ENCODE measurements at regions not wholly inside any gene's neighbourhood (a gene's known extent, or its start where the extent isn't known, plus 50 kb on each side); places are given as distances from the start of the nearest gene placed in this dataset.
"Not testable (repeated sequence)": the region's sequence is repeated elsewhere in the genome, so short reads cannot be mapped to it uniquely, and the experiment has no call there.

GRCh38 chr19:28397306-28397705 lies 815.6 kb downstream of the UQCRFS1 start:
- no peak for DNase-seq

- no peak for DNase-seq
Observed at GRCh38 chr19:28396287-28396831, 816.6 kb downstream of the UQCRFS1 start.

GRCh38 chr19:28394725-28395124 lies 818.2 kb downstream of the UQCRFS1 start:
- no peak for DNase-seq

GRCh38 chr19:28393574-28394336 lies 819.2 kb downstream of the UQCRFS1 start:
- DNase-seq: no peak

- DNase-seq: no peak
Observed at GRCh38 chr19:28388988-28389387, 824.0 kb downstream of the UQCRFS1 start.

- DNase-seq: no peak
Observed at GRCh38 chr19:28387507-28387906, 825.4 kb downstream of the UQCRFS1 start.

- DNase-seq: no peak
Observed at GRCh38 chr19:28386470-28386869, 826.5 kb downstream of the UQCRFS1 start.

GRCh38 chr19:28386066-28386465 lies 826.9 kb downstream of the UQCRFS1 start:
- DNase-seq: no peak

- DNase-seq: no peak
Observed at GRCh38 chr19:28377077-28377476, 835.9 kb downstream of the UQCRFS1 start.

GRCh38 chr19:28374971-28375370 lies 838.0 kb downstream of the UQCRFS1 start:
- no peak for DNase-seq

GRCh38 chr19:28372576-28373247 lies 840.2 kb downstream of the UQCRFS1 start:
- no peak for DNase-seq

GRCh38 chr19:28367146-28367545 lies 845.8 kb downstream of the UQCRFS1 start:
- DNase-seq: no peak

- DNase-seq: no peak
Observed at GRCh38 chr19:28363254-28363653, 849.7 kb downstream of the UQCRFS1 start.

GRCh38 chr19:28359431-28360414 lies 853.2 kb downstream of the UQCRFS1 start:
- DNase-seq: no peak

- no peak for DNase-seq
Observed at GRCh38 chr19:28358633-28359032, 854.3 kb downstream of the UQCRFS1 start.

GRCh38 chr19:28351761-28352160 lies 861.2 kb downstream of the UQCRFS1 start:
- DNase-seq: no peak

GRCh38 chr19:28351321-28351720 lies 861.6 kb downstream of the UQCRFS1 start:
- not testable (repeated sequence) for DNase-seq

GRCh38 chr19:28350673-28351072 lies 862.3 kb downstream of the UQCRFS1 start:
- DNase-seq: no peak

- DNase-seq: no peak
Observed at GRCh38 chr19:28350037-28350436, 862.9 kb downstream of the UQCRFS1 start.

GRCh38 chr19:28349604-28350003 lies 863.3 kb downstream of the UQCRFS1 start:
- no peak for DNase-seq

- DNase-seq: no peak
Observed at GRCh38 chr19:28345811-28346210, 867.1 kb downstream of the UQCRFS1 start.

- DNase-seq: no peak
Observed at GRCh38 chr19:28341810-28342350, 871.1 kb downstream of the UQCRFS1 start.

GRCh38 chr19:28334419-28334818 lies 878.5 kb downstream of the UQCRFS1 start:
- no peak for DNase-seq

Data from COR-L47 (cell line).